Ecto neural progenitor cell (in vitro differentiated cells): ENCODE measurements at regions not wholly inside any gene's neighbourhood (a gene's known extent, or its start where the extent isn't known, plus 50 kb on each side); places are given as distances from the start of the nearest gene placed in this dataset.

Source experiments
- DNase-seq: peaks from one replicate; pipeline ENCODE4 v3.0.0-alpha.2; 2018; ENCODE audit warnings: low spot score

DNA sequence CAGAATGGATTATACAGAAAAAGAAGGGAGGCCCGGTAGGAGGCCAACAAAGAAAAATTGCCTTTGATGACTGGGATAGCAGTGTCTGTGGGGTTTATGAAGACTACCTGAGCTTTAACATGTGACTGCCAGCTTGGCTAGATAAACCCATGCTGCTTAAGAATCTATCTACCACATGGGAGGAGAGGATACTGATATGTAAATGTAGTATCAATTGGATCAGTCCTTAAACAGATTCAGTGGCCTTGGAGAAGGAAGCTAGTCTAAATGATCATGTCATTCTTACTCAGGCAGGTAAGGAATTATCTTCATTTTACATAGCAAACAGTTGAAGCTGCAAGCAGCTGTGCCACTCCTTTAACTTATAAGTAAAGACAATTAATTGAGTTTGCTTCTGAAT is 50.0 kb upstream of the SYNPR start:
- DNase-seq, result no peak
